ENCODE measurements at regions not wholly inside any gene's neighbourhood (a gene's known extent, or its start where the extent isn't known, plus 50 kb on each side); places are given as distances from the start of the nearest gene placed in this dataset.

- ChIA-PET CTCF (no interaction called here), POLR2A (no interaction called here)
- DNase-seq (ENCODE audit: extremely low spot score) = no peak
- TF ChIP-seq CTCF (IDR thresholded peaks at IDR 0.05; ENCODE audit: control extremely low read depth, extremely low read depth, low read depth, missing control alignments) = no peak
These were observed 936.7 kb upstream of the CITED2 start for GRCh38 chr6:140311146-140311545.

GRCh38 chr6:140303218-140303949, 928.9 kb upstream of the CITED2 start:
- DNase-seq (ENCODE audit: extremely low spot score) = no peak
- ChIA-PET POLR2A (no interaction called here), CTCF (no interaction called here)
- no peak for TF ChIP-seq CTCF (IDR thresholded peaks at IDR 0.05; ENCODE audit: control extremely low read depth, extremely low read depth, low read depth, missing control alignments)

- TF ChIP-seq CTCF (IDR thresholded peaks at IDR 0.05; ENCODE audit: control extremely low read depth, extremely low read depth, low read depth, missing control alignments) = no peak
- ChIA-PET CTCF (no interaction called here), POLR2A (no interaction called here)
- DNase-seq (ENCODE audit: extremely low spot score) = no peak
These were observed 925.9 kb upstream of the CITED2 start for GRCh38 chr6:140300331-140300730.

- no peak for TF ChIP-seq CTCF (IDR thresholded peaks at IDR 0.05; ENCODE audit: control extremely low read depth, extremely low read depth, low read depth, missing control alignments)
- no peak for DNase-seq (ENCODE audit: extremely low spot score)
- ChIA-PET POLR2A (no interaction called here), CTCF (no interaction called here)
These were observed 914.7 kb upstream of the CITED2 start for GRCh38 chr6:140289186-140289585.

- POLR2A ChIA-PET = no interaction called here
- no peak for TF ChIP-seq CTCF (IDR thresholded peaks at IDR 0.05; ENCODE audit: control extremely low read depth, extremely low read depth, low read depth, missing control alignments)
- CTCF ChIA-PET = no interaction called here
These were observed 911.7 kb upstream of the CITED2 start for GRCh38 chr6:140285998-140286690.

GRCh38 chr6:140285471-140285870, 911.0 kb upstream of the CITED2 start:
- TF ChIP-seq CTCF (IDR thresholded peaks at IDR 0.05; ENCODE audit: control extremely low read depth, extremely low read depth, low read depth, missing control alignments) = no peak
- DNase-seq (ENCODE audit: extremely low spot score) = no peak
- ChIA-PET CTCF (interaction anchor here (1.5 to 2.3 kb wide), 2 partner anchors 10 to 23 kb away, joined by 3 to 7 read pairs; no protein-coding TSS in a partner anchor), POLR2A (no interaction called here)

More at GRCh38 chr6:140285998-140286690, 911.7 kb upstream of the CITED2 start:
- DNase-seq (ENCODE audit: extremely low spot score) = no peak
